ENCODE measurements at regions not wholly inside any gene's neighbourhood (a gene's known extent, or its start where the extent isn't known, plus 50 kb on each side); places are given as distances from the start of the nearest gene placed in this dataset.

- DNase-seq, result no peak
Observed at GRCh38 chr12:38139456-38139855, 177.1 kb upstream of the ALG10B start.

GRCh38 chr12:38141239-38141638 lies 175.3 kb upstream of the ALG10B start:
- no peak for DNase-seq

GRCh38 chr12:38141861-38142260 lies 174.7 kb upstream of the ALG10B start:
- DNase-seq, result no peak

GRCh38 chr12:38142974-38143373 lies 173.6 kb upstream of the ALG10B start:
- no peak for DNase-seq

GRCh38 chr12:38144049-38144448 lies 172.5 kb upstream of the ALG10B start:
- DNase-seq, result no peak

- no peak for DNase-seq
Observed at GRCh38 chr12:38144601-38145436, 171.8 kb upstream of the ALG10B start.

- DNase-seq, result no peak
Observed at GRCh38 chr12:38149395-38150073, 167.0 kb upstream of the ALG10B start.

GRCh38 chr12:38151991-38152700 lies 164.4 kb upstream of the ALG10B start:
- DNase-seq, result no peak

GRCh38 chr12:38152816-38153736 lies 163.5 kb upstream of the ALG10B start:
- no peak for DNase-seq

- DNase-seq, result no peak
Observed at GRCh38 chr12:38153737-38154061, 162.9 kb upstream of the ALG10B start.

- no peak for DNase-seq
Observed at GRCh38 chr12:38154096-38155019, 162.2 kb upstream of the ALG10B start.

GRCh38 chr12:38155020-38155395 lies 161.6 kb upstream of the ALG10B start:
- DNase-seq, result no peak

- DNase-seq, result no peak
Observed at GRCh38 chr12:38155526-38156496, 160.8 kb upstream of the ALG10B start.

- no peak for DNase-seq
Observed at GRCh38 chr12:38156497-38157245, 159.9 kb upstream of the ALG10B start.

GRCh38 chr12:38157274-38157932 lies 159.2 kb upstream of the ALG10B start:
- no peak for DNase-seq

GRCh38 chr12:38157933-38158401 lies 158.6 kb upstream of the ALG10B start:
- DNase-seq, result no peak

- DNase-seq, result no peak
Observed at GRCh38 chr12:38158428-38159091, 158.0 kb upstream of the ALG10B start.

- DNase-seq, result no peak
Observed at GRCh38 chr12:38159092-38159551, 157.5 kb upstream of the ALG10B start.
